SK-N-SH treated with all-trans-retinoic acid at 6 μM for 48 hours (cell line): ENCODE measurements at regions not wholly inside any gene's neighbourhood (a gene's known extent, or its start where the extent isn't known, plus 50 kb on each side); places are given as distances from the start of the nearest gene placed in this dataset.

Experiments used
- ATAC-seq: fragments of 200-7000 bp; cut with Tn5 transposase; 3 replicates; pipeline ENCODE4 v1.9.1; 2020; ENCODE audit warnings: mild to moderate bottlenecking, moderate library complexity
- BACH2 ChIP-seq: fragments of 250-450 bp; sonication (Bioruptor Pico); IDR thresholded peaks from 2 replicates; pipeline ENCODE4 v1.9.0; 2021; ENCODE audit warnings: mild to moderate bottlenecking, borderline replicate concordance
- CSDC2 ChIP-seq: fragments of 250-450 bp; sonication (Bioruptor Pico); IDR thresholded peaks from 2 replicates; pipeline ENCODE4 v1.5.0; 2020; ENCODE audit warnings: mild to moderate bottlenecking, moderate library complexity
- ESRRG ChIP-seq: fragments of 250-450 bp; sonication (Bioruptor Pico); IDR thresholded peaks from 2 replicates; pipeline ENCODE4 v1.6.1; 2021; ENCODE audit warnings: mild to moderate bottlenecking
- ISL1 ChIP-seq: fragments of 250-450 bp; sonication (Bioruptor Pico); IDR thresholded peaks from 2 replicates; pipeline ENCODE4 v2.1.2; 2022; ENCODE audit warnings: mild to moderate bottlenecking, moderate library complexity
- PPARA ChIP-seq: fragments of 250-450 bp; sonication (Bioruptor Pico); IDR thresholded peaks from 2 replicates; pipeline ENCODE4 v1.5.0; 2020; ENCODE audit warnings: mild to moderate bottlenecking, borderline replicate concordance
- RARB ChIP-seq: fragments of 250-450 bp; sonication (Bioruptor Pico); IDR thresholded peaks from 2 replicates; pipeline ENCODE4 v1.8.0; 2021; ENCODE audit warnings: mild to moderate bottlenecking, moderate library complexity
- SNAI2 ChIP-seq: fragments of 250-450 bp; sonication (Bioruptor Pico); IDR thresholded peaks from 2 replicates; pipeline ENCODE4 v1.5.0; 2020; ENCODE audit warnings: mild to moderate bottlenecking, moderate library complexity
- TCF4 ChIP-seq: fragments of 250-450 bp; sonication (Bioruptor Pico); IDR thresholded peaks from 2 replicates; pipeline ENCODE4 v1.8.0; 2021; ENCODE audit warnings: mild to moderate bottlenecking, moderate library complexity, borderline replicate concordance
- TOX ChIP-seq: fragments of 250-450 bp; sonication (Bioruptor Pico); IDR thresholded peaks from 2 replicates; pipeline ENCODE4 v1.8.0; 2021; ENCODE audit warnings: mild to moderate bottlenecking, moderate library complexity, borderline replicate concordance
- ZC3H10 ChIP-seq: fragments of 250-450 bp; sonication (Bioruptor Pico); IDR thresholded peaks from 2 replicates; pipeline ENCODE4 v1.5.1; 2021; ENCODE audit warnings: mild to moderate bottlenecking, moderate library complexity
- ZFP3 ChIP-seq: fragments of 250-450 bp; sonication (Bioruptor Pico); IDR thresholded peaks from 2 replicates; pipeline ENCODE4 v1.5.0; 2020; ENCODE audit warnings: mild to moderate bottlenecking, moderate library complexity
- ZFP30 ChIP-seq: fragments of 450-650 bp; formaldehyde crosslinking; IDR thresholded peaks from 2 replicates; pipeline ENCODE4 v1.5.0; 2022; ENCODE audit warnings: mild to moderate bottlenecking, moderate library complexity
- ZNF70 ChIP-seq: fragments of 450-650 bp; formaldehyde crosslinking; IDR thresholded peaks from 2 replicates; pipeline ENCODE4 v1.5.0; 2020; ENCODE audit warnings: mild to moderate bottlenecking, moderate library complexity
- TF ChIP-seq, protein P1 (sequence below): fragments of 250-450 bp; sonication (Bioruptor Pico); IDR thresholded peaks from 2 replicates; pipeline ENCODE4 v1.8.0; 2020; ENCODE audit warnings: mild to moderate bottlenecking, moderate library complexity, borderline replicate concordance
- TF ChIP-seq, protein P2 (sequence below): fragments of 250-450 bp; sonication (Bioruptor Pico); IDR thresholded peaks from 2 replicates; pipeline ENCODE4 v1.5.1; 2020; ENCODE audit warnings: low read depth, mild to moderate bottlenecking, moderate library complexity
- TF ChIP-seq, protein P3 (sequence below): fragments of 250-450 bp; sonication (Bioruptor Pico); IDR thresholded peaks from 2 replicates; pipeline ENCODE4 v1.5.1; 2021; ENCODE audit warnings: mild to moderate bottlenecking, moderate library complexity
- TF ChIP-seq, protein P4 (sequence below): fragments of 250-450 bp; sonication (Bioruptor Pico); IDR thresholded peaks from 2 replicates; pipeline ENCODE4 v1.8.0; 2021; ENCODE audit warnings: low read depth, mild to moderate bottlenecking, moderate library complexity, borderline replicate concordance
- TF ChIP-seq, protein P5 (sequence below): fragments of 250-450 bp; sonication (Bioruptor Pico); IDR thresholded peaks from 2 replicates; pipeline ENCODE4 v1.5.0; 2020; ENCODE audit warnings: mild to moderate bottlenecking, moderate library complexity

DNA sequence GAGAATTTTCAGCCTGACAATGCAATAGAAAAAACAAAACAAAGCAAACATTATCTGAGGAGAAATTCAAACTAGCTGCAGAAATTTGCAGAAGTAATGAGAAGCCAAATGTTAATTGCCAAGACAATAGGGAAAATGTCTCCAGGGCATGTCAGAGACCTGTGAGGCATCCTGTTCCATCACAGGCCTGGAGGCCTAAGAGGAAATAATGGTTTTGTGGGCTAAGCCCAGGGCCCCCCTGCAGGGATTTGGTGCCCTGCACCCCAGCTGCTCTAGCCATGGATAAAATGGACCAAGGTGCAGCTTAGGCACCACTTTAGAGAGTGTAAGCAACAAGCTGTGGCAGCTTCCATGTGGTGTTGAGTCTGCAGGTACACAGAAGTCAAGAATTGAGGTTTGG, 401.2 kb upstream of the NECTIN3 start:
- ATAC-seq, result no peak

DNA sequence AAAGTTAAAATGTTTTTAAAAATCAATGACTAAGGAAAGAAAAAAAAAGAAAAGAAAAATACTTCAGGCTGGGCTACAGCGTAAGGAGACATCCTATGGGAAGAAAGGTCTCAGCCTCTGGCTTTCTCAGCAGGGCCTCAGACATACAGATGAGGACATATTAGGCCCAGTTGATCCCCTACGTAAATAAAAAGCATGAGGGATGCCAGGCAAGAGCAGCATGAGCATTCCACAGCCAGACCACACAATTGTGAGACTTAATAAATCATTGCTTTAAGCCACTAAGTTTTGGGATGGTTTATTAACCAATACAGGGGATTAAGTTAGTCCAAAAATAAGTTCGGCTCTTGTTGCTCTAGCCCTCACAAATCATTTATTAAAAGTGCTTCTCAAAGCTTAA, 394.1 kb upstream of the NECTIN3 start:
- no peak for TF ChIP-seq ZC3H10 (CRISPR knock-in tag)
- TF ChIP-seq, protein P1, sequence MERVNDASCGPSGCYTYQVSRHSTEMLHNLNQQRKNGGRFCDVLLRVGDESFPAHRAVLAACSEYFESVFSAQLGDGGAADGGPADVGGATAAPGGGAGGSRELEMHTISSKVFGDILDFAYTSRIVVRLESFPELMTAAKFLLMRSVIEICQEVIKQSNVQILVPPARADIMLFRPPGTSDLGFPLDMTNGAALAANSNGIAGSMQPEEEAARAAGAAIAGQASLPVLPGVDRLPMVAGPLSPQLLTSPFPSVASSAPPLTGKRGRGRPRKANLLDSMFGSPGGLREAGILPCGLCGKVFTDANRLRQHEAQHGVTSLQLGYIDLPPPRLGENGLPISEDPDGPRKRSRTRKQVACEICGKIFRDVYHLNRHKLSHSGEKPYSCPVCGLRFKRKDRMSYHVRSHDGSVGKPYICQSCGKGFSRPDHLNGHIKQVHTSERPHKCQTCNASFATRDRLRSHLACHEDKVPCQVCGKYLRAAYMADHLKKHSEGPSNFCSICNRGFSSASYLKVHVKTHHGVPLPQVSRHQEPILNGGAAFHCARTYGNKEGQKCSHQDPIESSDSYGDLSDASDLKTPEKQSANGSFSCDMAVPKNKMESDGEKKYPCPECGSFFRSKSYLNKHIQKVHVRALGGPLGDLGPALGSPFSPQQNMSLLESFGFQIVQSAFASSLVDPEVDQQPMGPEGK (CRISPR knock-in tag), result no peak
- TF ChIP-seq, all 23 proteins: peak for 0
- no peak for ATAC-seq

More for the DNA sequence above, 401.2 kb upstream of the NECTIN3 start:
- TF ChIP-seq ZFP30 (no peak), BACH2 (CRISPR knock-in tag) (no peak), PPARA (CRISPR knock-in tag) (no peak), TCF4 (no peak), ZC3H10 (CRISPR knock-in tag) (no peak), ESRRG (CRISPR knock-in tag) (no peak), ZFP3 (CRISPR knock-in tag) (no peak), RARB (no peak), TOX (CRISPR knock-in tag) (no peak), ISL1 (CRISPR knock-in tag) (no peak), SNAI2 (CRISPR knock-in tag) (no peak), ZNF70 (CRISPR knock-in tag) (no peak)
- TF ChIP-seq, protein P2, sequence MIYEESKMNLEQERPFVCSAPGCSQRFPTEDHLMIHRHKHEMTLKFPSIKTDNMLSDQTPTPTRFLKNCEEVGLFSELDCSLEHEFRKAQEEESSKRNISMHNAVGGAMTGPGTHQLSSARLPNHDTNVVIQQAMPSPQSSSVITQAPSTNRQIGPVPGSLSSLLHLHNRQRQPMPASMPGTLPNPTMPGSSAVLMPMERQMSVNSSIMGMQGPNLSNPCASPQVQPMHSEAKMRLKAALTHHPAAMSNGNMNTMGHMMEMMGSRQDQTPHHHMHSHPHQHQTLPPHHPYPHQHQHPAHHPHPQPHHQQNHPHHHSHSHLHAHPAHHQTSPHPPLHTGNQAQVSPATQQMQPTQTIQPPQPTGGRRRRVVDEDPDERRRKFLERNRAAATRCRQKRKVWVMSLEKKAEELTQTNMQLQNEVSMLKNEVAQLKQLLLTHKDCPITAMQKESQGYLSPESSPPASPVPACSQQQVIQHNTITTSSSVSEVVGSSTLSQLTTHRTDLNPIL (CRISPR knock-in tag), result no peak
- TF ChIP-seq, protein P3, sequence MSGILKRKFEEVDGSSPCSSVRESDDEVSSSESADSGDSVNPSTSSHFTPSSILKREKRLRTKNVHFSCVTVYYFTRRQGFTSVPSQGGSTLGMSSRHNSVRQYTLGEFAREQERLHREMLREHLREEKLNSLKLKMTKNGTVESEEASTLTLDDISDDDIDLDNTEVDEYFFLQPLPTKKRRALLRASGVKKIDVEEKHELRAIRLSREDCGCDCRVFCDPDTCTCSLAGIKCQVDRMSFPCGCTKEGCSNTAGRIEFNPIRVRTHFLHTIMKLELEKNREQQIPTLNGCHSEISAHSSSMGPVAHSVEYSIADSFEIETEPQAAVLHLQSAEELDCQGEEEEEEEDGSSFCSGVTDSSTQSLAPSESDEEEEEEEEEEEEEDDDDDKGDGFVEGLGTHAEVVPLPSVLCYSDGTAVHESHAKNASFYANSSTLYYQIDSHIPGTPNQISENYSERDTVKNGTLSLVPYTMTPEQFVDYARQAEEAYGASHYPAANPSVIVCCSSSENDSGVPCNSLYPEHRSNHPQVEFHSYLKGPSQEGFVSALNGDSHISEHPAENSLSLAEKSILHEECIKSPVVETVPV (CRISPR knock-in tag), result no peak
- TF ChIP-seq, protein P4, sequence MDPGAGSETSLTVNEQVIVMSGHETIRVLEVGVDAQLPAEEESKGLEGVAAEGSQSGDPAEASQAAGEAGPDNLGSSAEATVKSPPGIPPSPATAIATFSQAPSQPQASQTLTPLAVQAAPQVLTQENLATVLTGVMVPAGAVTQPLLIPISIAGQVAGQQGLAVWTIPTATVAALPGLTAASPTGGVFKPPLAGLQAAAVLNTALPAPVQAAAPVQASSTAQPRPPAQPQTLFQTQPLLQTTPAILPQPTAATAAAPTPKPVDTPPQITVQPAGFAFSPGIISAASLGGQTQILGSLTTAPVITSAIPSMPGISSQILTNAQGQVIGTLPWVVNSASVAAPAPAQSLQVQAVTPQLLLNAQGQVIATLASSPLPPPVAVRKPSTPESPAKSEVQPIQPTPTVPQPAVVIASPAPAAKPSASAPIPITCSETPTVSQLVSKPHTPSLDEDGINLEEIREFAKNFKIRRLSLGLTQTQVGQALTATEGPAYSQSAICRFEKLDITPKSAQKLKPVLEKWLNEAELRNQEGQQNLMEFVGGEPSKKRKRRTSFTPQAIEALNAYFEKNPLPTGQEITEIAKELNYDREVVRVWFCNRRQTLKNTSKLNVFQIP, result no peak
- TF ChIP-seq, protein P5, sequence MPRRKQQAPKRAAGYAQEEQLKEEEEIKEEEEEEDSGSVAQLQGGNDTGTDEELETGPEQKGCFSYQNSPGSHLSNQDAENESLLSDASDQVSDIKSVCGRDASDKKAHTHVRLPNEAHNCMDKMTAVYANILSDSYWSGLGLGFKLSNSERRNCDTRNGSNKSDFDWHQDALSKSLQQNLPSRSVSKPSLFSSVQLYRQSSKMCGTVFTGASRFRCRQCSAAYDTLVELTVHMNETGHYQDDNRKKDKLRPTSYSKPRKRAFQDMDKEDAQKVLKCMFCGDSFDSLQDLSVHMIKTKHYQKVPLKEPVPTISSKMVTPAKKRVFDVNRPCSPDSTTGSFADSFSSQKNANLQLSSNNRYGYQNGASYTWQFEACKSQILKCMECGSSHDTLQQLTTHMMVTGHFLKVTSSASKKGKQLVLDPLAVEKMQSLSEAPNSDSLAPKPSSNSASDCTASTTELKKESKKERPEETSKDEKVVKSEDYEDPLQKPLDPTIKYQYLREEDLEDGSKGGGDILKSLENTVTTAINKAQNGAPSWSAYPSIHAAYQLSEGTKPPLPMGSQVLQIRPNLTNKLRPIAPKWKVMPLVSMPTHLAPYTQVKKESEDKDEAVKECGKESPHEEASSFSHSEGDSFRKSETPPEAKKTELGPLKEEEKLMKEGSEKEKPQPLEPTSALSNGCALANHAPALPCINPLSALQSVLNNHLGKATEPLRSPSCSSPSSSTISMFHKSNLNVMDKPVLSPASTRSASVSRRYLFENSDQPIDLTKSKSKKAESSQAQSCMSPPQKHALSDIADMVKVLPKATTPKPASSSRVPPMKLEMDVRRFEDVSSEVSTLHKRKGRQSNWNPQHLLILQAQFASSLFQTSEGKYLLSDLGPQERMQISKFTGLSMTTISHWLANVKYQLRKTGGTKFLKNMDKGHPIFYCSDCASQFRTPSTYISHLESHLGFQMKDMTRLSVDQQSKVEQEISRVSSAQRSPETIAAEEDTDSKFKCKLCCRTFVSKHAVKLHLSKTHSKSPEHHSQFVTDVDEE (CRISPR knock-in tag), result no peak

DNA sequence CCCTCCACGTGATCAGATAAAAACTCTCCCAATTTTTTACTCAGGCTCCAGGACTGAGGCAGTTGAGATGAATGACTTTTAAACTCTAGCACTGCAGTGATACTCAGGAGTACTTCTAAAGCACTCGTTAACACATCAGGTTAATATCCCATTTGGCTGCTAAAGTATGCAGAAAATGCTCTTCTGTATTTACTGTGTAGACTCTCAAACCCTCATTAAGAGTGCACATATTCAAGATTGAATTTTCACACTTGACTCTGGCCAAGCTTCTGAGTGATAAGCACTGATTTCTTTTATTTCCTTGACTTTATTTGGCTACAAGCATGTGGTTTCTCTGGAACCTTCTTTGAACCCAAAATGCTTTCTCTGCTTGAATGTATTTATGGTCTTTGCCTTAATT, 392.3 kb upstream of the NECTIN3 start:
- ATAC-seq, result no peak
- TF ChIP-seq ZFP30 (no peak), SNAI2 (CRISPR knock-in tag) (no peak), BACH2 (CRISPR knock-in tag) (no peak), CSDC2 (no peak)
- TF ChIP-seq, protein P3 (CRISPR knock-in tag), result no peak
- TF ChIP-seq, protein P1 (CRISPR knock-in tag), result no peak
- TF ChIP-seq, protein P2 (CRISPR knock-in tag), result no peak
